G401 (cell line): ENCODE measurements at regions not wholly inside any gene's neighbourhood (a gene's known extent, or its start where the extent isn't known, plus 50 kb on each side); places are given as distances from the start of the nearest gene placed in this dataset.

Source experiments
- DNase-seq: peaks from one replicate; pipeline ENCODE4 v3.0.0-alpha.2; 2015; ENCODE audit warnings: low spot score
- in situ Hi-C: cut with HindIII; loops from 2 replicates; pipeline ENCODE4 v1.10.0; 2016; ENCODE audit warnings: low sequenced_read_pairs, mixed read lengths

DNA sequence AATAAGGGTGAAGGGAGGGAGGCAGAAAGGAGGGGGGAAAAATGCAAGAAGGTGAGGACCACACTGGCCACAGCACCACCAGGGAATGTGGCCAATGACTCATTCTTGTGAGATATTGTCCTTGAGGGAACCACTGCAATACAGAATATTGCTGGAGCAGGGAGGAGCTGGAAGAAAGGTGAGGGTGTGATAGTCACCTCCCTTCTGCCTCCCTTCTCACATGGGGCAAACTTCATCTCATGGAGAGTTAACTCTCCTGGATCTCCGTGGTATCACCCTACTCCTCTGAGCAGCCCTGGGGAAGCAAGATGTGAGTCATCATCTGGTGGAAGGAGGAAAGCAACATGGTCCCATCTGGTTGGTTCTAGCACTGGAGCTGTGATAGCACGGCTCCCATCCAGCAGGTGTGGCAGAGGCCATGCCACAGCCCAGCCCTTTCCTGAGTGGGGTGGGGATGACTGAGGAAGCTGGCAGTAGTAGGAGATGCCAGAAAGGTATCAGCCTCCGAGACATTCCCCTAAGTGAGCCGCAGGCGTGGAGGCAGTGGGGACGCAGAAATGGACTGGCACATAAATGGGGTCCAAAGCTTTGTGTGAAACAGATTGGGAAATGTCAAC lies 115.9 kb upstream of the LPP start:
- in situ Hi-C loops = no loop called here
- DNase-seq = no peak

DNA sequence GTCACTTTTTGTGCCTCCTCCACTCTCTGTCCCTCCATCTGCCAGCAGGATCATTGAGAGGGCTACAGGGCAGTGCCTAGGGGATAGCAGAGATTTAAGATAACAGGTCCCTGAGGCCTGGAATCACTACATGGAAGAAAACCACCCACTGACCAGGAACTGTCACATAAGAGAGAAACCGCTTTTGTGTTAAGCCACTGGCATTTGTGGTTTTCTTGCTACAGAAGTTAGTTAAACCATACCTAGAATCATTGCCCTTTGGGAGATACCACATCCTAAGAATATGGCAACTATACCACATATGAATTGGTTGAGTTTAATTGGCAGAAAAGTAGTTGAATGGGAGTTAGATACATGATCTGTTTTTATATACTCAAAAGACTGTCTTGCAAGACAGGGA lies 112.8 kb upstream of the LPP start:
- DNase-seq = no peak
- in situ Hi-C loops = no loop called here

DNA sequence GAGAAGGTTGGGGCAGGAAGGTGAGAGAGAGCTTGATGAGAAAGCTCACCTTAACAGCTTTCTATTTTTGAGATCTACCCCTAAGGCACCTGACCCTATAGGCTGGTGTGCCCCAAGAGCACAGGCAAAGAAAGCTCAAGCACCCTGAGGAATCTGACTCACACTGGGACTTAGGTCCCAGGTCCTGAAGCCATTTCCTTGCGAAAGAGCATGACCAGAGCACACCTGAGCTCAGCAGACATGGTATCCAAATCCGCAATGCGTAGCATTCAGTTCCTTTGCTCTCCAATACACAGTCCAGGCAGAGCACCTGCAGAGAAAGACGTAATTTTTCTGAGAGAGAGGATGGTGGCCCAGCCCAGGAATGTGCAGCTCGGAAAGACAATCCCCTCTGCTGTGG lies 112.1 kb upstream of the LPP start:
- in situ Hi-C loops = no loop called here
- no peak for DNase-seq

DNA sequence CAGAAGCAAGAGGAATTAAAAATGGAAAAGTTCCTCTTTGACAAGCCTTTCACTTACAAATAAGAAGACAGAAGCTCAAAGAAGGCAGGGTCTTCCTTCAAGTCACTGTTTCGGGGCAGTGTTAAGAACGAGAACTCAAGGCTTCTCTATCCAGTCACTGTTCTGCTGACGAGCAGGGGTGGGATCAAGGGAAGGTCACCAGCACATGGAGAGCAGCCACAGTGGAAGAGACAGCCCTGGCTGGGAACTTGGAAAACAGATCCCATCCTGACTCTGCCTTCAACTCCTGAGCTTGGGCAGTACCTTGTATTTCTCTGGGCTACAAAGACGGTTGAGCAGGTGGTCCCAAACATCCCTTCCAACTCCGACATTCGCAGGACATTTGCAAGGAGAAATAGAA lies 111.5 kb upstream of the LPP start:
- no peak for DNase-seq
- in situ Hi-C loops = no loop called here

DNA sequence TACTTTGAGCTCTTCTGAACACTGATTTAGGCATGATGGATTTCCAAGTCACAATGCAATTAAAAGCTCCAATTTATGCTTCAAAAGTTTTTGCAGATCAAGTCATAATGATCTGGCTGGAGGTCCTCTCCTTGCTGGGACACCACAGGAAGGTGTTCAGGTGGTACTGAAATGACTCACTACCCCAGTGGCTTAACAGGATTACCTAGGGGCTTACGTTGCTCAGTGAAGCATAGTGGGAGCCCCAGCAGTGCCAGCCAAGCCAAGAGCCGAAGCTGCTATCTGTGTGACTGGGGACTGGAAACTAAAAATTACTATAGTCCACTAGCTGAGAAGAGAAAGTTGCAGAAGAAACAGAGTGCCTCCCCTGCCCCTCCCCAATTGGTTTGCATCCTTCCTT lies 110.1 kb upstream of the LPP start:
- in situ Hi-C loops = no loop called here
- DNase-seq = no peak

DNA sequence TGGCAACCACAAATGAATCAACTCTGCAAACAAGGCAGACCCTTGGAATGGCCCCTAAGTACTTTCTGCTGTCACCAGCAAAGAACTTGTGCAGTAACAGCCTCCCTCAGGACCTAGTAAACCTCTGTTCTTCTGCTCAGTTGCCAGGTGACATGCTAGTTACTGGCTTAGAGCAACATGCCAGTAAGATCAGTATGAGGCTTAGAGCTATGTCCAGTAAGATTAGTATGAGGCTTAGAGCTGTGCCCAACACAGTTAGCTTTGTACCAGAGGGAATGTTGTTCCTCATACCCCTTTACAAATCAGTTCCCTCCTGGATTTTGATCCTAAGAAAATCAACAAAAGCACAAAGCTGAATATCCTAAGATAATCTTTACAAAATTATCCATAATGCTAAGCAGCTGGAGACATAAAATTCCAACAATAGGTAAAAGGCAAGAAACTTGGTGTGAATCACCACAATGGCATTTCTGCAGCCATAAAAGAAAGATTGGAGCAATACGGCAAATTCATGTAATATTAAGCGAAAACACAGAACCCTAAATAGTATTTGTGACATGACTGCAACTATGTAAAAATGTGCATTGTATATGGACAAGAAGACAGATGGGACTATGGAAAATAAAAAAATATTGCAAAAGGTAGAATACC lies 107.3 kb upstream of the LPP start:
- no peak for DNase-seq
- in situ Hi-C loops = no loop called here

DNA sequence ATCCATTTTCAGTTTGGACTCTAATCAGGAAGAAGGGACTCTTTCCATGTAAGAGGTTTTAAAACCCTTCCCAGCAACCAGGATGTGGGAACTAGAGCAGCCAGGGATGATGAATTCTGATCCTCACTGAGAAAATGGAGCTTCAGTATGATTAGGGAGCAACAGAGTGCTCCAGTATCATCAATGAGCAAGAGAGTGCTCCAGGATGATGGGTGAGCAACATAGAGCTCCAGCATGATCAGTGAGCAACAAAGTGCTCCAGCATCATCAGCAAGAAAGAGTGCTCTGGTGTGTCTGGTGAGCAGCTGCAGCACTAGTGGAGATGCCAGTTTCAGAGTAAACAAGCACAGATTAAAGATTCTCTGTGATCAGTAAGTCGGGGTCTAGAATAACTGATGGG lies 106.4 kb upstream of the LPP start:
- DNase-seq = no peak
- in situ Hi-C loops = no loop called here

DNA sequence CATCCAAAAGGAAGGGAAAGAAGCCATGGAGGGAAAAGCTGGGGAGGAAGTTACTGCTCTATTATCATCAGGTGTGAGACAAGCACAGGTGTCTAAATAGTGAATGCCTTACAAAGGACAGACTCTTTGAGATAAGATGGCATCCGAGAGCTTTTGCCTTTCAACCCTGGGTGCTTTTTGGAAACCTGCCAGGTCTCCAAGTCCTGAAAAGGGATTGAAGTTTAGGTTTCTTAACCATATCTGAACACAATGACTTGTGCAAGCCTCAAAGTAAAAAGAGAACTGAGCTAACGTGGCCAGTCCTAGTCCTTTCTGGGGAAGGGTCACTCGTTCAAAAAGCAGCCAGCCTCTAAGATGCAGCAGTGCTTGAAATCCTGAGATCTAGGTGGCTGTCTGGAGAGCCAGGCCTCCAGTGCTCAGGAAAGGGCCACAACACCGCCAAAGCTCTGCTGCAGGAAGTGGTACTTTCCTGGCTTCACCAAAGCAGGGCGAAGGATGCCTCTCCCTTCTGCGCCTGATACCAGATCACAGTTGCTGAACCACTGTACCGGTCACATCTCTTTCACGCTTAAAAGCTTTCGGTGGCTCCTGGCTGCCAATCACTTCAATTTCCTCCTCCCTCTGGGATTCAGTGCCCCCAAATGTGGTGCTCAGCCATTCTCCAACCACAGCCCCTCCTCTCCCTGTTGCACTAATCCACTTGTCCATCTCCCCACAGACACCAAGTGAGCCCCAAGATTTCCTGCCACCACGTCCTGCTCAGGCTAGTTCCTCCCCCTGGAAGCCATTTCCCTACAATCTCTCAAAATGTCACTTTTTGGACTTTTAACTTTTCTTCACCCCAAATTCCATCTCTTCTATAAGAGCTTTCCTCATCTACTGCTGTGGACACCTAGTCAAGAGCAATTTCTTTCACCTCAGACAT lies 104.1 kb upstream of the LPP start:
- no peak for DNase-seq
- in situ Hi-C loops = no loop called here

DNA sequence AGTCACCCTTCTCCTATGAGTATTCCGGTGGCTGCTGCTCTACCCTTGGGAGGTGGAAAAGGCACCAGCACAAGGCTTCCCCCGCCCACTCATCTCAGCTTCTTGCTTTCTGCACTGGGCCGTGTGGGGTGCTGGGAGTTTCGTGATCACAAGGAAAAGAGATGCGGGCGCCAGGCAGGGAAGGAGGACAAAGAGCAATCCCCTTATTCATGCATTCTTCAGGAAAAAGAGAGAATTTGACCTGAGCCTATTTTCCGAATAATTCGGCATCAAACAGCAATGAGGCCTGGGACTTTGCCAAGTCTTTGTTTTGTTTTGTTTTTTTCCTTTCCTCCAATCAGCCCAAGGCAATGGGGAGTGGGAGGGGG lies 102.2 kb upstream of the LPP start:
- in situ Hi-C loops = no loop called here

DNA sequence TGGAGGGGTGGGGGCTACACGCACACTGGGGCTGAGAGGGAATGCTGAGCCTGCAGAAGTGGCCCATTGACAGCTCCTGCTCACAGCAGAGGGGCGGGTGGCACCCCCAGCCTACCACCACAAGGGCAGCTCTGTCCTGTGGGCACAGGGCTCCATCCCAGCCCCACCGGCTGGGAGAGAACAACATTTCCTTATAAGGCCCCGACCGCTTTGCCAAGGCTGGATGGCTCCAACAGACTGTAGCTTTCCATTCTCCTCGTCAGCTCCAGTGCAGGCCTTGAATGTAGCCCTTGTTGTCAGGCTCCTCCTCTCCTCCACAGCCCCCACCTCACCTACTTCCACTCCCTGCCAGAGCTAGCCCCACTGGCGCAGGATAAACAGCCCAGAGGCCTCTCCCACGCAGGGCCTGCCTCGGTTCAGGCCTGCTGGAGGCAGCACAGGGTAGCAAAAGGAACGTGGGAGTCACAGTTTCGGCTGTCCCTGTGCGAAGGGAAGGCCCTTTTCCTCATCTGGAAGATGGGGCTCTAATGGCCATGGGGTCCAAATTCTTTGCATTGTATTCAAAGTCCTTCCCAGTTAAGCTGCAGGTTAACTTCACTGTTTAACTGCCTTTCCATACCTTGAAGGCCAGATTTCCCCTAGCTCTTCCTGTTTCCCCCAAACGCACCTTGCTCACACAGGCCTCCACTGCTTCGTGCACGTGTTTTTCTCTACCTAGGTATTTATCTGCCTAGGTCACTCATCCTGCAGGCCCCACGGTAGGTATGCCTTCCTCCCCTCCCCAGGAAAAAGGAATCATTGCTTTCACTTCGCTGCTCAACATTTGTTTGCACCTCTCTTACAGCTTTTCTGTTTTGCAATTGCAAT lies 101.6 kb upstream of the LPP start:
- in situ Hi-C loops = no loop called here
- peak; percentile 86 for DNase-seq

More for the DNA sequence above, 102.2 kb upstream of the LPP start:
- DNase-seq = no peak

DNA sequence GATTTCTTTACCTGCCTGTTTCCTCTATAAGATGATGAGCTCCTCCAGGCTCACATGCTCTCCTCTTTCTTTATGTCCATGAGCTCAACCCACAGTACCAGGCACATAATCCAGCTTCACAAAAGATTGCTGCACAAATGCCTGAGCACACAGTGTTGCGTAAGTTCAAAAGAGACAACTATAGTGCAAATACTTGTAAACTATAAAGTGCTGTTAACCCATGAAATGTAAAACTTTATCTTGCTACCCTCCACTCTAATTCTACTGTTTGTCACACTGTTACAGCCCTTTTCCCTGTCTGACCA lies 101.0 kb upstream of the LPP start:
- no peak for DNase-seq

DNA sequence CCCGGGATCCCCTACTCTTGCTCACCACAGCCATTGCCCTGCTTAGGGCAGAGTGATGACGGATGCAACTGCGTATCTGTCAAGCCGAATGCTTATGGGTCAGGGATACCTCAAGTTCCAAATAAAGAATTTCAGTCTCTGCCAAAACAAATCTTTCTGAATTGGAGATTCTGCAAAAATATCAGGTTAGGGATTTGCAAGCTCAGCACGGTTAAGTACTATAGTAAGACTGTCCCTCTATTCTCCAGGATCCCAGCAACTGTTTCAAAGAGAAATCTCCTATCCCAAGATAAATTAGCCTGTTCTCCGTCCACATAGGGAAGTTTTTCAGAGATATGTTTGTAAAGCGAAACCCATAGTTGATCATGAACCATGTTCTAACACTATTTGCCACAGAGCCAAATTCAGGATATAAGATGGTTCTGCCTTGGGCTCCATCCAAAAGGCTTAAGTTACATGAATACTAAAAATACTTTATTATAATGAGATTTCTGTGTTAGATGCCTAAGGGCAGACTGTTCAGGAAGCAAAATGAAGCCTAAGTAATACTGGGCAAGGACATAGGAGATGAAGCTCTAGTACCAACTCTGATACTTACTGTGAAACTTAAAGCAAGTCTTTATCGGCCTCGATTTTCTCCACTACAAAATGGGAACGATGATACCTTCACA lies 100.1 kb upstream of the LPP start:
- no peak for DNase-seq
- in situ Hi-C loops = no loop called here

More for the DNA sequence above, 101.0 kb upstream of the LPP start:
- in situ Hi-C loops = no loop called here

DNA sequence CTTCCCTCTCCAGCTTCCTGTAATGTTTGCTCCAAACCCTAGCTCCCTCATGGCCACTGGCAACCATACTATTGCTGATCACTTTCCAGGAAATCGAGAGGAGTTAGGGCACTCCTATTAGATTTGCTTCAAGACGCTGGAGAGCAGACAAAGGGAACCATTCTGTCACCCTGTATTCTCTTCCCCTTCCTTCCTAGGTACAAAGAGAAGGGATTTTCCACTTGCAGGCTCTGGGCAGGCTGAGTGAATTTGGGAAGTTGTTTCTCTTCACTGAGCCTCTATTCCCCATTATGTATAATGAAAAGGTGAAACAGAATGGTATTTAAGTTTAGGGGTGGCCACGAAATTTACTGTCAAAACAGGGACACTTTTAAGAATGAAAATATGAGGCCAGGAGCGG lies 99.4 kb upstream of the LPP start:
- in situ Hi-C loops = no loop called here
- no peak for DNase-seq

DNA sequence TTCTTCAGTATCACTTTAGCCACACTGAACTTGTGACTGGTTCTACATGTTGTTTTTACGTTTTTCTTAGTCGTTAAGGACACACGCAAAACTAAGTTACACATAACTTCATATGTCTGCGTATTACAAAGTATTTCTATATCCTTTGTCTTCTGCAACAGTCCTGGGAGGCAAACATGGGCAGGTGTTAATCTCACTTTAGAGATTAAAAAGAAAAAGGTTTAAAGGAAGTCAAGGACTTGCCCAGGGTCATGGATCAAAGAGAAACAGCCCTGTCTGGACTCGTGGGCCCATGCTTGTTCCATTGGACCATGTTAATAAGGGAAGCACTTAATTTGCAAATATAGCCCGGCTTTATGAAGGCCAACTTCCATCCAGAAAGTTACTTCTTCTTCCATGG lies 98.6 kb upstream of the LPP start:
- DNase-seq = no peak
- in situ Hi-C loops = no loop called here

DNA sequence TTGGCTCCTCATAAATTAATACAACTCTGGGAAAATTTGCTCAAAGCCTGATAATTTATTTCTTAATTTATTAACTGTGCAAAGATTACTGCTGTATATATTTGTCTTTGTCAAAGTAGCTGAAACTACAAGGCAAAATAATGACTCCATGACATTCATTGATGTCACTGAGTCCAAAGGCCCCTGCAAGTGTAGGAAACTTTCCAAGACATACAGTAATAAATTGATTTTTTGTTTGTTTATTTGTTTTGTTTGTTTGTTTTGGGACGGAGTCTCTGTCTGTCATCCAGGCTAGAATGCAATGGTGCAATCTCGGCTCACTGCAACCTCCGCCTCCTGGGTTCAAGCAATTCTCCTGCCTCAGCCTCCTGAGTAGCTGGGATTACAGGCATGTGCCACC lies 96.8 kb upstream of the LPP start:
- in situ Hi-C loops = no loop called here
- no peak for DNase-seq

DNA sequence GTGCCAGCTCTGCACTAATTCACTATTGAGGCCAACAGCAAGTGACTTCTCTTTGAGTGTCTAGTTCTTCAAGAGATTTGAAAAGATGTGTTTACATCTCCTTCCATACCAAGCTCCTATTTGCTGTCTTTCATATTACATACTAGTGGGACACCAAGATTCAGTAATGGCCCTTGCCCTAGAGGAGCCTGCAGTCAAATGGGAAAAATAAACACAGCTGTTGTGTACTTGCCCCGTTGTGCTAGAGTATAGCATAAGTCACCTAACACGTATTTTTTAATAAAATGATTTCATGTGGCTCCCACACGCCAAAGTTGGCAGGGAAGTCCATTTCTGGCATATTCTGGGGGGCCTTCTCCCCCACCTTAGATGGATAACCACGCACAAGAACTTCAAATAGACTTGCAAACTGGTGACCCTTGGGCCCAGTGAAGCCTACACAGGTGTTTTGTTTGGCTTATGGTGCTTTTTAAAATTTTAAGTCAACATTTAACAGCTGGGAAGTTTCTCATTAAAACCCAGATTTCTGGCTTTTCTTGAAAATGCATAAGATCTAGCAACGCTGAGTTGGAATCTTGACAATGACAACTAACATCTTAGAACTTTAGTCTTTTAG lies 95.3 kb upstream of the LPP start:
- in situ Hi-C loops = no loop called here
- no peak for DNase-seq

DNA sequence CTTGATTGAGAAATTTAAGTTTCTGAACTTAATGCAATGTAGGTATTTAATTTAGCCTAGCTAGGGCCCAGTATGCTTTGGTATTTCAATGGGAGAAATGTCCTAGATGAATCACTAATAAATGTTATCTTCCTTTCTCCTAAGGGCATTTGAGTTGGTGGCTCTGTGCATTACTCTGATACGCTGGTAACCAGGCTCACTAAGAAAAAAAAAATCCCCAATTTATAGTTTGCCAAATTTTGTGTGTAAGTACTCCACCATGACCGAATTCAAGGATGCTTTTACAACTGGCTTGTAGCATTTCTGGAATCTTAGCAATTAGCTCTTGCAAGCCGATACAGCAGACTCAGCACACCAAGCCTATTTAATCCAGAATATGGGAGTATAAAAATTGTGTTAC lies 94.6 kb upstream of the LPP start:
- DNase-seq = no peak
- in situ Hi-C loops = no loop called here

DNA sequence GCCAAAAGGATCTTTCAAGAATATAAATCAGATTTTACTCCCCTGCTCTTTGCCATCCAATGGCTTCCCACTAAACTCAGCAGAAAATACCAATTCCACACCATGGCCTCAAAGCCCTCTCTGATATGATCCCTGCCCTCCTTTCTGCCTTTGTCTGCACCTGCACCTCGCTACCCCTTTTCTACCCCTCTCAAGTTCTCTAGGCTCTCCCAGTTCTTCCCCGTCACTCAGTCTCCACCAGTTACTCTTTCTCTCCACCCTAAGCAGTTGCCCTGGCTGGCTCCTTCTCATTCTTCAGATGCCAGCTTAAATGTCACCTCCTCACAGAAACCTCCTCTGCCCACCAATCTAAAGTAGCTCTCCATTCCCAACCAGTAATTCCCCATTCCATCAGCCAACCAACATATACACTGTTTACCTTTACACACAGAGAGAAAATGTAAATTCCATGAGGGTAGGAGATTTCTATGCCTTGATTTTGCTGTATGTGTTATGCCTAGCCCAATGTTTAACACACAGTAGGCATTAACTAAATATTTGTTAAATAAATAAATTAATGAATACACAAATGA lies 93.6 kb upstream of the LPP start:
- DNase-seq = no peak
- in situ Hi-C loops = no loop called here
